Keratinocyte (primary cell): ENCODE measurements at regions not wholly inside any gene's neighbourhood (a gene's known extent, or its start where the extent isn't known, plus 50 kb on each side); places are given as distances from the start of the nearest gene placed in this dataset.

Experiments used
- DNase-seq: peaks from one replicate; pipeline ENCODE4 v3.0.0-alpha.2; 2011; ENCODE audit warnings: low read depth, missing footprints, low spot score
- FAIRE-seq: peaks from 2 replicates; lab custom pipeline; 2011; peaks lifted over from hg19 to GRCh38; lab: Jason Lieb, UNC
- H2AFZ ChIP-seq: 2 replicates; pipeline ENCODE4 v1.6.0; 2012; ENCODE audit warnings: low read length, control low read depth, inconsistent platforms; ENCODE audit not compliant: control insufficient read depth
- H3K27ac ChIP-seq: 2 replicates; pipeline ENCODE4 v1.5.1; 2011; ENCODE audit warnings: low read length; ENCODE audit not compliant: control insufficient read depth, insufficient read depth
- H3K27me3 ChIP-seq: 3 replicates; pipeline ENCODE4 v1.6.0; 2011; ENCODE audit warnings: low read length; ENCODE audit not compliant: control insufficient read depth, insufficient read depth; ENCODE audit errors: extremely low read depth
- H3K36me3 ChIP-seq, 2 experiments: 2 replicates in 1 of 2; 3 replicates in 1 of 2; pipeline ENCODE4 v1.5.1; 2011; ENCODE audit warnings: low read length in 2 of 2, mild to moderate bottlenecking in 1 of 2; ENCODE audit not compliant: control insufficient read depth in 2 of 2, insufficient read depth in 2 of 2; ENCODE audit errors: extremely low read depth in 1 of 2
- H3K4me1 ChIP-seq: 3 replicates; pipeline ENCODE4 v1.5.1; 2011; ENCODE audit warnings: low read length; ENCODE audit not compliant: control insufficient read depth, insufficient read depth; ENCODE audit errors: extremely low read depth
- H3K4me2 ChIP-seq: 3 replicates; pipeline ENCODE4 v1.6.0; 2011; ENCODE audit warnings: low read depth, low read length; ENCODE audit not compliant: control insufficient read depth, insufficient read depth; ENCODE audit errors: extremely low read depth
- H3K4me3 ChIP-seq, 3 experiments: fragments of 200-600 bp in 1 of 3; sonication (generic) in 1 of 3; 2 replicates in 2 of 3; 3 replicates in 1 of 3; pipeline ENCODE4 v1.5.1; 2011 to 2016; ENCODE audit warnings: low read length in 3 of 3, mild to moderate bottlenecking in 3 of 3, control low read depth in 2 of 3, inconsistent platforms in 1 of 3, low read depth in 1 of 3, mixed read lengths in 1 of 3, mixed run types in 1 of 3, moderate library complexity in 1 of 3; ENCODE audit not compliant: control insufficient read depth in 2 of 3, insufficient read depth in 2 of 3; ENCODE audit errors: extremely low read depth in 1 of 3
- H3K79me2 ChIP-seq: 2 replicates; pipeline ENCODE4 v1.6.0; 2012; ENCODE audit warnings: low read length; ENCODE audit not compliant: control insufficient read depth, insufficient read depth
- H3K9ac ChIP-seq: 3 replicates; pipeline ENCODE4 v1.6.0; 2011; ENCODE audit warnings: low read length; ENCODE audit not compliant: control insufficient read depth, insufficient read depth; ENCODE audit errors: extremely low read depth
- H3K9me1 ChIP-seq: 3 replicates; pipeline ENCODE4 v1.6.0; 2011; ENCODE audit warnings: low read length; ENCODE audit not compliant: control insufficient read depth, insufficient read depth; ENCODE audit errors: extremely low read depth
- H3K9me3 ChIP-seq: 2 replicates; pipeline ENCODE4 v1.5.1; 2012; ENCODE audit warnings: low read depth, low read length; ENCODE audit not compliant: control insufficient read depth
- H4K20me1 ChIP-seq: 3 replicates; pipeline ENCODE4 v1.6.0; 2011; ENCODE audit warnings: low read length; ENCODE audit not compliant: control insufficient read depth, insufficient read depth; ENCODE audit errors: extremely low read depth
- CTCF ChIP-seq, 3 experiments: IDR thresholded peaks in 1 of 3; conservative IDR thresholded peaks in 1 of 3; optimal IDR thresholded peaks in 1 of 3; 2 replicates in 2 of 3; 3 replicates in 1 of 3; pipeline versions ENCODE3 to v1.5.1; 2011; ENCODE audit warnings: low read length in 3 of 3, mild to moderate bottlenecking in 3 of 3, moderate library complexity in 2 of 3, control low read depth in 1 of 3, inconsistent platforms in 1 of 3; ENCODE audit not compliant: insufficient read depth in 2 of 3; ENCODE audit errors: extremely low read depth in 1 of 3
- EZH2 ChIP-seq: IDR thresholded peaks from one replicate; pipeline ENCODE4 v1.6.1; 2012; ENCODE audit warnings: inconsistent platforms, mild to moderate bottlenecking, low read length, moderate library complexity
- dilution Hi-C: fragments of 300-500 bp; cut with MboI; formaldehyde crosslinking; loops from one replicate; pipeline ENCODE4 v1.7.0; 2020; ENCODE audit warnings: low sequenced_read_pairs; ENCODE audit not compliant: extremely low pct_ligation_motif_present

- Histone ChIP-seq H3K27me3 (no peaks in the 10 kb centered on the region), H3K36me3 (no peaks in the 10 kb centered on the region), H3K9me3 (no peaks in the 10 kb centered on the region), H3K4me1 (no peaks in the 10 kb centered on the region), H3K4me2 (no peak overlapping the region), H2AFZ (no peak overlapping the region), H3K9me1 (no peaks in the 10 kb centered on the region), H3K27ac (no peak overlapping the region), H3K9ac (no peak overlapping the region), H4K20me1 (no peaks in the 10 kb centered on the region), H3K79me2 (no peaks in the 10 kb centered on the region), H3K4me3 (no peak overlapping the region)
- dilution Hi-C loops, result no loop called here
- no peak for TF ChIP-seq EZH2
- no peak for TF ChIP-seq CTCF (optimal IDR thresholded peaks at IDR 0.05 in 1 of 3, IDR thresholded peaks at IDR 0.05 in 1 of 3, conservative IDR thresholded peaks at IDR 0.05 in 1 of 3; ENCODE audit: extremely low read depth in 1 of 3, insufficient read depth in 2 of 3, low read length in 3 of 3)
- FAIRE-seq (no peak), DNase-seq (no peak)
Observed at GRCh38 chr12:115506822-115507559, 770.5 kb downstream of the MED13L start.

- Histone ChIP-seq H3K9me3 (no peaks in the 10 kb centered on the region), H3K79me2 (no peaks in the 10 kb centered on the region), H3K4me2 (no peak overlapping the region), H3K4me3 (no peak overlapping the region), H3K9me1 (no peaks in the 10 kb centered on the region), H3K27ac (no peak overlapping the region), H3K9ac (no peak overlapping the region), H3K36me3 (no peaks in the 10 kb centered on the region), H3K27me3 (no peaks in the 10 kb centered on the region), H3K4me1 (no peaks in the 10 kb centered on the region), H2AFZ (no peak overlapping the region), H4K20me1 (no peaks in the 10 kb centered on the region)
- dilution Hi-C loops, result no loop called here
- TF ChIP-seq CTCF (optimal IDR thresholded peaks at IDR 0.05 in 1 of 3, IDR thresholded peaks at IDR 0.05 in 1 of 3, conservative IDR thresholded peaks at IDR 0.05 in 1 of 3; ENCODE audit: extremely low read depth in 1 of 3, insufficient read depth in 2 of 3, low read length in 3 of 3) (no peak), EZH2 (no peak)
- FAIRE-seq (no peak), DNase-seq (no peak)
Observed at GRCh38 chr12:115504306-115505290, 772.9 kb downstream of the MED13L start.
